HG03442 (cell line): ENCODE measurements at regions not wholly inside any gene's neighbourhood (a gene's known extent, or its start where the extent isn't known, plus 50 kb on each side); places are given as distances from the start of the nearest gene placed in this dataset.
A peak's percentile ranks its signal among the peaks of the same experiment; 100 is the strongest.
"Not testable (repeated sequence)": the region's sequence is repeated elsewhere in the genome, so short reads cannot be mapped to it uniquely, and the experiment has no call there.

Experiments
- ATAC-seq: cut with Tn5 transposase; IDR thresholded peaks from one replicate; pipeline ENCODE4 v1.9.1; 2021; ENCODE audit warnings: mild to moderate bottlenecking, moderate library complexity; ENCODE audit not compliant: unreplicated experiment

DNA sequence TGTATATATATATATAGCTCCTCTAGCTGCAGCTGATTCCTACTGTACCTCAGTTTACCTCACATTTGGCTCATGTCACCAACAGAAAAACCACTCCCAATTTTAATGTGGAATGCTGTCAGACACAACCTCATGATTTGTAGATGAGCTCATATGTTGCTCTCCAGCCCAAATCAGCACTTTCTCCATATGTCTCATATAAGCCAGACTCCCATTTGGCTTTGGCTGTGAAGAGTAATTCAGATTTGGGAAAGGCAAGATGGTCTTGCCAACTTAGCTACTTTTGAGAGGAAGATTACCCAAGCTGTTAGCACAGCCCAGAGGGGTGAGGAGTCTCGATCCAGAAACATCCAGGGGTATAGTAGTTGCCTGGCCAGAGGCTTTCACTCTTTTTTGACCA lies 342.2 kb upstream of the NT5E start:
- ATAC-seq = no peak

DNA sequence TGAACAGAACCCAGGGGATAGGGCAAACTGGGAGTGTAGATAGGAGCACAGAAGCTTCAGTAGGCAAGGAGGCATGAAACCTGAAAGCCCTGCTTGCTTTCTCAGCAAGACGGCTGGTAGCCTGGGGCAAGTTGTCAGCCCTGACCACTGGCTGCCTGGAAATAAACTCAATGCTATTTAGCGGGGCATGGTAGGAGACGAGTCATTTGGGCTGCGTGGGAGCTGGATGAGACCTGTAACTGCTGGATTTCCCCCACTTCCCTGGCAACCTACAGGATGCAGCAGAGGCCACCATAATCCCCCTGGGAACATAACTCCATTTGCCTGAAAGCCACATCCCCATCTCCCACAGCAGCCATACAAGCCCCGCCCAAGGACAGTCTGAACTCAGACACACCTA lies 332.6 kb upstream of the TBX18 start:
- ATAC-seq = no peak

DNA sequence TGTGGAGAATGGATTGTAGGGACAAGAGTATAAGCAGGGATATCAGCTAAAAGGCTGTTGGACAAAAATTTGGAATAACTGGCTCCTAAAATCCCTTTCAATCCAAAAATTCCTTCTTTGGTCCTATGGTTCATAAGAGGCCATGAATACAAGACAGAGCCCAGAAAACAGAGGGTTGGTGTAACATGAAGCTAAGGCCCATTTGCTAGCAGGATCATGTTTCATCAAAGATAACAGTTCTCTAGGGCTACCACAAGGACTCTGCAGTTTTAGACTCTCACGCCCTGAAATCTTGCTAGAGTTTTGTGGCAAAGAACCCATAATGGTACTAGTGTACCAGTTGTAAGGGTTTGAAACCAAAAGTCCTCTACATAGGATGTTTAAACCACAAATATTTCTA lies 327.8 kb upstream of the TBX18 start:
- ATAC-seq = no peak

DNA sequence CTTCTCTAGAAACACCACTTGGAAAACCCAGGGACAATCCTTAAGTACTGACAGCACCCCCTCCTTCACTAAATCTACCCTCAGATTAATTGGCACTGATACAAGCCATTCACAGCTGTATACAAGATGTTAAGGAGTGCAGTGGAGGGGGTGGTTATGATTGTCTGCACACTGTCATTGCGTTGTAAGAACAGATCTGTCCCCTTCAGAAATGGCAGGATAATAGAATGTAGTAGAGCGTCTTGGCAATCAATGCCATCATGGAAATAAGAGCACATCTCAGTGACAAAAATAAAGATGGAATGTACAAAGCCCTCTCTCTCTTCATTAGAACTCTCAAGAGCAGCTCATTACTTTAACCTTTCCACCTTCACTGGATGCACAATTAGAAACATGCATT lies 324.9 kb upstream of the TBX18 start:
- ATAC-seq = no peak

DNA sequence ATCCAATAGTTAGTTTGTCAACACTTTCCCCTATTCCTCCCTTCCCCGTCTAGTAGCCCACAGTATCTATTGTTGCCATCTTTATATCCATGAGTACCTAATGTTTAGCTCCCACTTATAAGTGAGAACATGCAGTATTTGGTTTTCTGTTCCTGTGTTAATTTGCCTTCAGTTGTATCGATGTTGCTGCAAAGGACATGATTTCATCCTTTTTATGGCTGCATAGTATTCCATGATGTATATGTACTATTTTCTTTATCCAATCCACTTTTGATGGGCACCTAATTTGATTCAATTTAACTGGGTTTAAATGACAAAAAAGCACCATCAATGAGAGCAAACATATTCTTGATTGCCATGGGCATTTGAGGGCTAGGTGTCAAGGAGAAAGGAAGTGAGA lies 321.5 kb upstream of the TBX18 start:
- no peak for ATAC-seq

- ATAC-seq = no peak
These were observed 316.7 kb upstream of the TBX18 start for GRCh38 chr6:85081102-85081501.

DNA sequence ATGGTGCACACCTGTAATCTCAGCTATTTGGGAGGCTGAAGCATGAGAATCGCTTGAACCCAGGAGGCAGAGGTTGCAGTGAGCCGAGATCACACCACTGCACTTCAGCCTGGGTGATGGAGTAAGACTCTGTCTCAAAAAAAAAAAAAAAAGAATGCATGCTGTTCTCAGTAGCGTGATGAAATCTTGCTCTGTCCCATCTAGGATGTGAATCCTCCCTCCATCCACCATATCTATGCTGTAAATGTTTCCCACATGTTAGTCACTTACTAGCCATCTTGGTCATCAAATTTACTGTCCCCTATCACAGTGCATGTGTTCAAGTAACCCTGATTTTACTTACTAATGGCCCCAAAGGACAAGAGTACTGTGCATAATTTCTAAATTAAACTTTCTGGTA lies 315.4 kb upstream of the TBX18 start:
- no peak for ATAC-seq

GRCh38 chr6:85078058-85078457 lies 313.7 kb upstream of the TBX18 start:
- ATAC-seq = no peak

GRCh38 chr6:85077098-85077497 lies 312.7 kb upstream of the TBX18 start:
- ATAC-seq = no peak

DNA sequence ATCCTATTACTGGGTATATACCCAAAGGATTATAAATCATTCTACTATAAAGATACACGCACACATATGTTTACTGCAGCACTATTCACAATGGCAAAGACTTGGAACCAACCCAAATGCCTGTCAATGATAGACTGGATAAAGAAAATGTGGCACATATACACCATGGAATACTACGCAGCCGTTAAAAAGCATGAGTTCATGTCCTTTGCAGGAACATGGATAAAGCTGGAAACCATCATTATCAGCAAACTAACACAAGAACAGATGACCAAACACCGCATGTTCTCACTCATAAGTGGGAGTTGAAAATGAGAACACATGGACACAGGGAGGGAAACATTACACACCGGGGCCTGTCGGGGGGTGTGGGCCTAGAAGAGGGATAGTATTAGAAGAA lies 307.4 kb upstream of the TBX18 start:
- ATAC-seq = not testable (repeated sequence)

- ATAC-seq = no peak
These were observed 305.2 kb upstream of the TBX18 start for GRCh38 chr6:85069577-85069976.

DNA sequence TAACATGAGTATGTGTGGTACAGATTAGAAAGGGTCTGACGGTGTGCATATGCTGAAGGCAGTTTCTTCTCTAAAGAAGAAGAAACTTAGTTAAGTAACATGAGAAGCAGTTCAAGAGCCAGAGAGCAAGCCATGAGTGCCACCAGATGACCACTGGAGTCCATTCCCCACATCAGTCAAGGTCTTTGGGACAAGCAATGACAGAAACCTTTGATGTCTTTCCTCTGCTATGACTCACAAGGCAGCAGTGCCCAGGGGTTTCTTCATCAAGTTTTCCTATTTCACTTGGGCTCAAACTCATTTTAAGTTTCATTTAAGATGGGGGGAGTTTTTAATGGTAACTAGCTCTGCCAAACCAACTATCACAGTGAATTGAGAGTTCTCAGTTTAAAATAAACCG lies 303.8 kb upstream of the TBX18 start:
- ATAC-seq = no peak

DNA sequence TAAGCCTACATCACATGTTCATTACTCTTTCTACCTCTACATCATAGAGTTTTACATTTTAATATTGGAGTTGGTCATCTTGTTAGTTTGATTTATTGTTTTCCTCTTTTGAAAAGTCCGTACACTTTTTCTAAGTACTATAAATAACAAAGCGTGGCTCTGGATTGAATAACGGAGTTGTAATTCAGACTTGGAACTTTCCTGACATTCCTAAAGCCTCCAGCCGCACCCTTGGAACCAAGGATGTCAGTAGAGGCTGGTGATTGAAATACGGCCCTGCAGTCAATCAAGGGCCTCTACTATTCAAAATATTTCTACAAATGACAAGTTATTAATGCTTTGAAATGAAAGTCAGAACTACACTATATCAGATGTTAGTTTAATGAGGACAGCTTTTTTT lies 301.9 kb upstream of the TBX18 start:
- no peak for ATAC-seq

GRCh38 chr6:85065831-85066230 lies 301.4 kb upstream of the TBX18 start:
- no peak for ATAC-seq

GRCh38 chr6:85063611-85064010 lies 299.2 kb upstream of the TBX18 start:
- ATAC-seq = no peak

DNA sequence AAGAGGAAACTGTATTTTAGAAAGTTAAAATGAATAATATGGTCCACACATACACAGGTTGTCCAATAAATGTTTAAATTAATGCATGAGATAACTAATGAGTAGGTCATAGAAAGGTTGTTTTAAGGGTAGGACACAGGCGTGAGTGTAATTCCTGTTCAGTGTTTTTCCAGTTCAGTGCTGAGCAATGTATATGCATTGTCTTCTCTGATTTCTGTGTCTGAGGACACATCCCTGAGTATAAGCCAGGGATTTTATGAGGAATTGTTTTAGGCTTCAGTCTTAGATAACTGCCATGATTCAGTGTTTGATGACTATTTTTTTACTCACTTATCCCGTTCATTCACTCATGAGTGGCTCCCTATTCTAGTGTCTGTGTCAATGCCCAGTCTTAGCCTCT lies 298.5 kb upstream of the TBX18 start:
- no peak for ATAC-seq

DNA sequence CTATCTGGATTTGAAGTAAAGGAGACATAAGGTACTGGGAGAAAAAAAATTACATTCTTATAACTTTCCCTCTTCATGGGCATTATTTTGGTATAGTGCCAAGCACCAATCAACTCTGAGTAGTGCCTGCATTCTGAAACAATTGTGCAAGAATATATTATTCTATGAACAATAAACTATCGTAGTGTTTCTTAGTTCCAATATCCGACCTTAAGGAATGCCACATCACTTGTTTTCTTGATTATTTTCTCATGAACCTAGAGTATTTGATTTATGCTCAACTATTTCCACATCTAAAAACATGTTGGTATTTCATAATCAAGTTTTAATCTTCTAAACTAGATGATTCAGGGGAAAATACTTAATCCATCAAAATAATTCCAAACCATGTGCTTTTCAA lies 294.4 kb upstream of the TBX18 start:
- ATAC-seq = no peak

- ATAC-seq = no peak
These were observed 285.8 kb upstream of the TBX18 start for GRCh38 chr6:85050149-85050548.

GRCh38 chr6:85049282-85049681 lies 284.9 kb upstream of the TBX18 start:
- no peak for ATAC-seq

GRCh38 chr6:85047818-85048217 lies 283.4 kb upstream of the TBX18 start:
- ATAC-seq = no peak

DNA sequence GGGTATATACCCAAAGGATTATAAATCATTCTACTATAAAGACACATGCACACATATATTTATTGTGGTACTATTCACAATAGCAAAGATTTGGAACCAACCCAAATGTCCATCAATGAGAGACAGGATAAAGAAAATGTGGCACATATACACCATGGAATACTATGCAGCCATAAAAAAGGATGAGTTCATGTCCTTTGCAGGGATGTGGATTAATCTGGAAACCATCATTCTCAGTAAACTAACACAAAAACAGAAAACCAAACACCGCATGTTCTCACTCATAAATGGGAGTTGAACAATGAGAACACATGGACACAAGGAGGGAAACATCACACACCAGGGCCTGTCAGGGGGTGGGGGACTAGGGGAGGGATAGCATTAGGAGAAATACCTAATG lies 281.4 kb upstream of the TBX18 start:
- not testable (repeated sequence) for ATAC-seq

- ATAC-seq = no peak
These were observed 280.0 kb upstream of the TBX18 start for GRCh38 chr6:85044361-85044760.

DNA sequence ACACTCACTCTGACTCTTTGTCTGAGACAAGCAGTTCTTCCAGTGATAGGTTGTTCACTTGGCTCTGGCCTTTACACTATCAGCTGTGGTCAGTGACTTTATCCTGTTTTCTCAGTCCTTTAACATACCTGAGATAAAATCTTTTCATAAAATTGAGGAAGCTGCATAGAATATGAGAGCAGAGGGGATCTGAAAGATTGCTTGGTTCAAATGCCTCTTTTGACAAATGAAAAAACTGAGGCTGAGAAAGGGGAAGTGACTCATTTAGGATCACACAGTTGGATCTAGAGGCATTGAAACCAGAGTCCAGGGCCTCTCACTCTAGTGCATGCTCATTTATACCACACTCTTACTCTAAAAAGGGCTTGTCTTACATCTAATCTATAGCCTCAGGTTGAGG lies 277.0 kb upstream of the TBX18 start:
- peak; percentile 76 for ATAC-seq

DNA sequence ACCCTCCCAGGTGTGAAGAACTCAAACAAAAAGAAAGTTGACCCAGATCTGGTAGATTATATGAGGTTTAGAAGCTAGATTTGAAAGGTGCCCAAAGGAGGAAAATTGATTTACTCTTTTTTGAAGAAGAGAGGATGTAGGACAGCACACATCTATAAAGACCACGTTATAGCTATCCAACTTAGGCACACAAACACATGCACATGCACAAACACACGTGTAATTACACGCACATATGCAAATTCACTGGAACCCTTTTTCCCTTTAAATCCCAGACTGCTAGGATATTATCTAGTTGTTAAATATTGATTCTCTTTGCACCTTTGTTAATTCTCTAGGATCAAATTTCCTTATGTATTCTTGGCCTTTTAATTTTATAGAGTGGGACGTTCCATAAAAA lies 272.8 kb upstream of the TBX18 start:
- no peak for ATAC-seq
